NCI-H2029 treated with DMSO at 0.1 percent for 48 hours (cell line): ENCODE measurements at regions not wholly inside any gene's neighbourhood (a gene's known extent, or its start where the extent isn't known, plus 50 kb on each side); places are given as distances from the start of the nearest gene placed in this dataset.

Experiments
- DNase-seq: peaks from one replicate; lab custom pipeline; 2025; lab: John Stamatoyannopoulos, UW

DNA sequence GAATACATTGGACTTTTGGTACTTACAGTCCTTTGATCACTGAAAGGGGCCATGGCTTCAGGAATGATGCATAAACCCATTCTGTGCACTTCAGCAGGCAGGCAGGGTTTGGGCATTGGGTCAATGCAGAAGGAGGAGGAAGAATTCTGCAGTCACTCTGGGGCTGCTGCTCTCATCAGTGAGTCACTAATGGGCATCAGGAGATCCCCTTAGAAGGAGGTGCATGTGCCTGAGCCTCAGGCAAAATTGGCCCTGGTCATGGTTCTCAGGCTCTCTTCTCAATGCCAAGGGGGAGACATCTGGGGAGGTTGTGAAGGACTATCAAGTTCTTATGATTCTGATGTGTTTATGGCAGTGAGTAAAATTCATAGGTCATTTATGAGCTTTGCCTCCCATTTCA is 52.0 kb upstream of the TNP1 start:
- DNase-seq: no peak

- no peak for DNase-seq
Observed at GRCh38 chr2:216911008-216911407, 51.1 kb upstream of the TNP1 start.

GRCh38 chr2:216909541-216910210 is 49.8 kb upstream of the TNP1 start:
- no peak for DNase-seq
